Left lobe of liver (tissue), 2 donors: ENCODE measurements at regions not wholly inside any gene's neighbourhood (a gene's known extent, or its start where the extent isn't known, plus 50 kb on each side); places are given as distances from the start of the nearest gene placed in this dataset.
"Not testable (repeated sequence)": the region's sequence is repeated elsewhere in the genome, so short reads cannot be mapped to it uniquely, and the experiment has no call there.

Source experiments
- ATAC-seq: fragments of 200-7000 bp; cut with Tn5 transposase; one replicate; pipeline ENCODE4 v1.9.1; 2020; ENCODE audit warnings: mild to moderate bottlenecking, moderate library complexity
- DNase-seq: peaks from one replicate; pipeline ENCODE4 v3.0.0-alpha.2; 2020; ENCODE audit warnings: low spot score
- donor health status: DM: no; HTN: no; CAD: no; lungs with moderate emphysema.
- donor health status: DM: no; HTN: yes; CAD: no.

GRCh38 chr2:184402381-184402780 is 195.9 kb upstream of the ZNF804A start:
- no peak for ATAC-seq
- no peak for DNase-seq

DNA sequence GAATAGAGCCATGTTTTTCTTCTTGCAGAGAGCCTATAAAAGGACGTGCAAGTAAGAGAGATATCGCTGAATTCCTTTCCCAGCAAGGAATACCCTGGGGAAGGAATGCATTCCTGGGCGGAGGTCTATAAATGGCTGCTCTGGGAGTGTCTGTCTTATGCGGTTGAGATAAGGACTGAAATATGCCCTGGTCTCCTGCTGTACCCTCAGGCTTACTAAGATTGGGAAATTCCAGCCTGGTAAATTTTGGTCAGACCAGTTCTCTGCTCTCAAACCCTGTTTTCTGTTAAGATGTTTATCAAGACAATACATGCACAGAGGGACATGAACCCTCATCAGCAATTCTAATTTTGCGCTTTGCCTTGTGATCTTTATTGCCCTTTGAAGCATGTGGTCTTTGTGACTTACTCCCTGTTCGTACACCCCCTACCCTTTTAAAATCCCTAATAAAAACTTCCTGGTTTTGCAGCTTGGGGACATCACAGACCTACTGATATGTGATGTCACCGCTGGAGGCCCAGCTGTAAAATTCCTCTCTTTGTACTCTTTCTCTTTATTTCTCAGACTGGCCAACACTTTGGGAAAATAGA is 191.2 kb upstream of the ZNF804A start:
- ATAC-seq, DNase-seq: not testable (repeated sequence)

DNA sequence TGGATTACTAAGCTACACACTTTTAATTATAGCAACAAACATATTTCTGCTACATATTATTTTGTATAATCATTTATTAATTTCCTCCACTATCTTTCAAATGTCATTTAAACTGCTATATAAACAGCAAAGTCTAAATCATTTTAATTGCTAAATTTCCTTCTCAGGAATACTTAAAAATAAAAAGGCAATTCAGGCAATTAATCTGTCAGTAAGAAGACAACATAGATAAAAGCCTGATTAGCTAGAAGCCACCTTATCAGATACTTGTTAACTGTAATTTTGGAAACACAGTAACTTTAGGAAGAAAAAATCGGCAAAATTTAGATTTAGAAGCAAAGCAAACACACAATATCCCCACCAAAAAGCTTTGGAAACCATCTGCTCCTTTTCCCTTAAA is 188.2 kb upstream of the ZNF804A start:
- DNase-seq (no peak), ATAC-seq (no peak)

DNA sequence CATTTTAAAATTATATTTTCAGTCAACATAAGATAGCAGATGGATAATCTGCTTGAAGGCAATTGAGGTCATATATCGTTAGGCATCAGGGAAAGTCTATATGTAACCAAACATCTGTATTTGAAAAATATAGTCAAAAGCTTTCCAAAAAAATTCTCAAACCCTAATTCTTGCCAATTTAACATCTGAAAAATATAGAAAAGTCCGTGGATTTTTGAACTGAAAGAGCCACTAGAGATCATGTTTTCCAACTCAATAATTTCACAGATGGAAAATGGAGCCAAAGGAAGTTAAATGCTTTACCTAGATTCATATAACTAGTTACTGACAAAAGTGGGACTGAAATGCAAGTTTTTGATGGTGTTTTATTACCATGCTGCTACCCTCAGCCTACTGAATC is 185.1 kb upstream of the ZNF804A start:
- no peak for ATAC-seq
- no peak for DNase-seq

GRCh38 chr2:184413671-184414229 is 184.6 kb upstream of the ZNF804A start:
- DNase-seq (no peak), ATAC-seq (no peak)

DNA sequence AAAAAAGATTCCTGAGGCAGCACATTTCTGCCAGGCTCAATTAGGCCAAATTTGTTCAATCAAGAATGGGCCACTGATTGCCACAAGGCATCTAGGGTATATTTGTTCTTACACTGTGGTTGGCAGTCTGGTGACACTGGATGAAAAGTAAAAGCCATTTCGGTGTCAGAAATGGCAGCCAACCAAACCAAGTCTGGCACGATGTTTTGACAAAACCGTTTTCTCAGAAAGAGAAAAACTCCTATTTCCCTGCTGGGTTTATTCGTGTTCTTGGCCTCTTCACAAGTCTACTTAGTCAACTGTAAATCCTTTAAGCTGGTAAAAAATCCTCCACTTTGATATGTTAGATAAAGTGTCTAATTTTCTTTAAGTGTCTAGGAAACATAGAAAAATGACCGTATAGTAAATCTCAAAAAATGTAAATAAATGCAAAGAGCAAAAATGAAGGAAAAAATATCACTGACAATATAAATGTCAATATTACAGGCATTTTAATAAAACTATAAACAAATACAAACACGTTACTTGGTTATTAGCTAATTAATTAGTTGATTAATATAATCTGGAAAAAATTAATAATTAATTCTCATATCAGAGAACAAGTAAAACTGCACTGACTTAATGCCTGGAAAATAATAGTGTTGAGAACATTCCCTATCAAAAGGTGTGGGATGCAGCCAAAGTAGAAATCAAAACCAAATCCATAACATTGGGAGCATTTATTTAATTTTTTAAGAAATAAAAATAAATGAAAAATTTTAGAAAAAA is 182.0 kb upstream of the ZNF804A start:
- no peak for ATAC-seq

GRCh38 chr2:184419744-184420143 is 178.6 kb upstream of the ZNF804A start:
- DNase-seq = no peak
- no peak for ATAC-seq

More for the DNA sequence above, 182.0 kb upstream of the ZNF804A start:
- DNase-seq = no peak

DNA sequence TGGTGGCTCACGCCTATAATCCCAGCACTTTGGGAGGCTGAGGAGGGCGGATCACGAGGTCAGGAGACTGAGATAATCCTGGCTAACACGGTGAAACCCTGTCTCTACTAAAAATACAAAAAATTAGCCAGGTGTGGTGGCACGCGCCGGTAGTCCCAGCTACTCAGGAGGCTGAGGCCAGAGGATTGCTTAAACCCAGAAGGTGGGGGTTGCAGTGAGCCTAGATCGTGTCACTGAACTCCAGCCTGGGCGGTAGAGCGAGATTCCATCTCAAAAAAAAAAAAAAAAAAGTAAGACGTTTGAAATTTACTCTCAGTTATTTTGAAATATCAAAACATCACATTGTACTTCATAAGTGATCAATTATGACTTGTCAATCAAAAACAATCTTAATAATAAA is 176.9 kb upstream of the ZNF804A start:
- DNase-seq, ATAC-seq: not testable (repeated sequence)

DNA sequence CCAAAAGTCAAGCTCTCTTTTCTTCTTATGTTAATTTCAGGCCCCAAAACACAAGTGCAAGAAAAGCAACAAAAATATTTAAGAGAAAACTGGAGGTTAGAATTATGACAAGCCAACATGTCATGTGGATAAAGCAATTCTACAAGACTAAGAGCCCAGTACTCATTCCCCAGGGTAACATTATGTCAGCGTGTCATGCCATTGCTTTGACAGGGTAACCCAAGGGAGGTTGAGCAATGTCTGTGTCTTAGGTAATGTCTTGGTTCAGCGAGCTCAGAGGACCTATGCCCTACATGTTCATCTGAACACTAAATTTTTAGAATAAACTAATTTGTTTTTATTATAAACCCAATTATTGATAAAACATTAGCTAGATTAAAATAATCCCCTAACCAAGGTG is 173.2 kb upstream of the ZNF804A start:
- no peak for ATAC-seq

GRCh38 chr2:184444217-184444616 is 154.1 kb upstream of the ZNF804A start:
- ATAC-seq (no peak), DNase-seq (no peak)

More for the DNA sequence above, 173.2 kb upstream of the ZNF804A start:
- no peak for DNase-seq

- ATAC-seq = no peak
- DNase-seq = no peak
Observed at GRCh38 chr2:184444623-184445223, 153.6 kb upstream of the ZNF804A start.

DNA sequence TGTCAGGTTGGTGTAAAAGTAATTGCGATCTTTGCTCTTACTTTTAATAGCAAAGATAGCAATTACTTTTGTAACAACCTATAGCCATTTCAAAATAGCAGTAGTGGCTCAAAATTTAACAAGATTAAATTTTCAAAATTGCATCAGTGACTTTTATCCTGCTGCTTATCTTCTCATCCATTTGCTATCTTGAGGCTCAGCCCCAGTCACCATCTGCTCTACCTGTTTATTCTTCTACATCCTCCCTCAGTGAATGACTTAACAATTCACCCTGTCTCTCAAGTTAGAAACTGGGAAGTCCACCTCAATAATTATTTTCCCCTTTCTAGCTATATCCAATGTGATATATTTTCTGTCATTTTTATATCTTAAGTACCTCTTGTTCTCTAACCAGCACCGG is 148.6 kb upstream of the ZNF804A start:
- ATAC-seq = no peak
- no peak for DNase-seq

DNA sequence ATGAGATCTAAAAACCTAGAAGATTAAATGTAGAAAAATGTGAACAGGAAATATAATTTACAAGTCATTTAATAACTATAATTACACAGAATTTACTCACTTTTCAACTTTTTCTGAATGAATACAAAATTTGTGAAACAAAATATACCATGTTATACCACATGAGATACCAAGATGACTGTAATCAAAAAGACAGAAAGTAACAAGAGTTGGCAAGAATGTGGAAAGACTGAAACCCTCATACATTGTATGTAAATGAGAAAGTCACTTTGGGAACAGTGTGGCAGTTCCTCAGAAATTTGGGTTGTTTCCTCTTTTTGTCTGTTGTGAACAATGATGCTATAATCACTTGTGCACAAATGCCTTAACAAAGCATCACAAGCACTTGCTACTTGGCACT is 145.4 kb upstream of the ZNF804A start:
- ATAC-seq (no peak), DNase-seq (no peak)

- DNase-seq = no peak
- no peak for ATAC-seq
Observed at GRCh38 chr2:184455624-184456023, 142.7 kb upstream of the ZNF804A start.

DNA sequence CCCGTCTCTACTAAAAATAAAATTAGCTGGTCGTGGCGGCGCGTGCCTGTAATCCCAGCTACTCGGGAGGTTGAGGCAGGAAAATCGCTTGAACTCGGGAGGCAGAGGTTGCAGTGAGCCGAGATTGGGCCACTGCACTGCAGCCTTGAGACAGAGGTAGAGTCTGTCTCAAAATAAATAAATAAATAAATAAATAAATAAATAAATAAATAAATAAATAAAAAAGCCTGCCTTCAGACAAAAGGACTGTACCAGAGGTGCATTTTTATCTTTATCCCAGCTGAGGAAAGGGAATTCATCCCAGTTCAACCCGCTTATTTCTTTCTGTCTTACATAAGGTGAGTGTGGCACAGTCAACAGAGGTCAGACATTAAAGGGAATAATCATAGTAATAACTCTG is 141.6 kb upstream of the ZNF804A start:
- DNase-seq, ATAC-seq: not testable (repeated sequence)

- ATAC-seq (peak; percentile 95), DNase-seq (peak; percentile 63)
Observed at GRCh38 chr2:184463102-184463865, 135.0 kb upstream of the ZNF804A start.

- DNase-seq (no peak), ATAC-seq (peak; percentile 55)
Observed at GRCh38 chr2:184463866-184464248, 134.5 kb upstream of the ZNF804A start.

DNA sequence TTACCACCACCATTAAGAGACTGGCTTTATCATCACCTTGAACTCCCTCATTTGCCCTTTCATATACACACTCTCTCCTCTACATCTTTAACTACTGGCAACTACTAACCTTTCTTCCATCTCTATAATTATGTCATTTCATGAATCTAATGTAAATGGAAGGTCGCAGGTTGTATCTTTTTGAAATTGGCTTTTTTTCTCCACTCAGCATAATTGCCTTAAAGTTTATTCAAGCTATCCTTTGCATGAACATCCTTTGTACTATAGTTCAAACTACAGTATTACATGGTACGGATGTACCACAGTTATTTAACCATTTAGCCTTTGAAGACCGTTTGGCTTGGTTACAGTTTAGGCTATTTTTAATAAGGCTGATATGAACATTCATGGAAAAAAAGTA is 129.5 kb upstream of the ZNF804A start:
- no peak for ATAC-seq
- no peak for DNase-seq

GRCh38 chr2:184472481-184472880 is 125.8 kb upstream of the ZNF804A start:
- no peak for ATAC-seq

GRCh38 chr2:184481865-184482264 is 116.5 kb upstream of the ZNF804A start:
- ATAC-seq (no peak), DNase-seq (no peak)

More at GRCh38 chr2:184472481-184472880, 125.8 kb upstream of the ZNF804A start:
- no peak for DNase-seq

DNA sequence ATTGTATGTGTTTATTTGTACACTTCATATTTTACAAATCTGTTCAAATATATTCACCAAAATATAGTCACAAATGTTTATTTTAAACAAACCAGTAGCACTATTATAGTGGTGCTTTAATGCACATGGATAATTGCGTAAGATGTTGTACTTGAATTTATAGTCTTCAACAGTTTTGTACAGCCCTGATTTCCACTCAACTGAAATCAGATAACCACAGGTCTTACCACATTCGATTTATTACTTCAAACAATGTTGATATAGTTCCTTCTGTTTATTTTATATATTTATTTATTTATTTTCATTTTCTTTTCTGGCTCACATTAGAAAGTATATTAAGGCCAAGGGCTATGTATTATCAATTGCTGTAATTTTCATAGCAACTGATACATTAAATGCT is 99.4 kb upstream of the ZNF804A start:
- no peak for DNase-seq
- no peak for ATAC-seq
